ENCODE measurements at regions not wholly inside any gene's neighbourhood (a gene's known extent, or its start where the extent isn't known, plus 50 kb on each side); places are given as distances from the start of the nearest gene placed in this dataset.

- Histone ChIP-seq H3K27me3 (replicated peaks in 1 of 4; ENCODE audit: control extremely low read depth in 1 of 4, control insufficient read depth in 3 of 4, insufficient read depth in 4 of 4, low read length in 3 of 4) (no peaks in the 10 kb centered on the region), H2AFZ (ENCODE audit: insufficient read depth, low read depth, low read length, poor library complexity, severe bottlenecking) (no peak overlapping the region), H3K4me2 (replicated peaks; ENCODE audit: low read depth, low read length, poor library complexity, severe bottlenecking) (no peak overlapping the region), H3K36me3 (replicated peaks in 1 of 2; ENCODE audit: control extremely low read depth in 1 of 2, control insufficient read depth in 1 of 2, extremely low read depth in 1 of 2, insufficient read depth in 2 of 2, low read length in 1 of 2) (no peaks in the 10 kb centered on the region), H3K4me3 (ENCODE audit: control extremely low read depth in 1 of 5, extremely low read depth in 1 of 5, insufficient read depth in 1 of 5, low read depth in 2 of 5, low read length in 4 of 5) (no peak overlapping the region), H3K9me3 (ENCODE audit: control extremely low read depth in 1 of 3, control insufficient read depth in 2 of 3, insufficient read depth in 1 of 3, low read length in 2 of 3) (peaks cover 0 to 7% (median 0%) of the 10 kb centered on the region in 3 donors), H3K79me2 (ENCODE audit: control insufficient read depth, insufficient read depth, low read length) (no peaks in the 10 kb centered on the region), H4K20me1 (ENCODE audit: control insufficient read depth, insufficient read depth, low read length, poor library complexity, severe bottlenecking) (no peaks in the 10 kb centered on the region), H3K4me1 (ENCODE audit: control insufficient read depth in 2 of 2, insufficient read depth in 2 of 2, low read length in 2 of 2) (no peaks in the 10 kb centered on the region), H3K9ac (ENCODE audit: low read length) (no peak overlapping the region), H3K27ac (ENCODE audit: low read length in 2 of 2) (no peak overlapping the region)
- WGBS (ENCODE audit: insufficient coverage), result 41% methylated on average over 9 of the region's 10 CpGs
- H3K27me3 Mint-ChIP-seq, result peaks cover 2% of the 10 kb centered on the region
- no peak overlapping the region for H3K4me3 Mint-ChIP-seq
- no peaks in the 10 kb centered on the region for H3K9me3 Mint-ChIP-seq (ENCODE audit: insufficient read depth)
- H3K4me1 Mint-ChIP-seq, result no peaks in the 10 kb centered on the region
- ATAC-seq (ENCODE audit: low read depth), result no peak
- DNase-seq, result no peak
- TF ChIP-seq, protein P1, sequence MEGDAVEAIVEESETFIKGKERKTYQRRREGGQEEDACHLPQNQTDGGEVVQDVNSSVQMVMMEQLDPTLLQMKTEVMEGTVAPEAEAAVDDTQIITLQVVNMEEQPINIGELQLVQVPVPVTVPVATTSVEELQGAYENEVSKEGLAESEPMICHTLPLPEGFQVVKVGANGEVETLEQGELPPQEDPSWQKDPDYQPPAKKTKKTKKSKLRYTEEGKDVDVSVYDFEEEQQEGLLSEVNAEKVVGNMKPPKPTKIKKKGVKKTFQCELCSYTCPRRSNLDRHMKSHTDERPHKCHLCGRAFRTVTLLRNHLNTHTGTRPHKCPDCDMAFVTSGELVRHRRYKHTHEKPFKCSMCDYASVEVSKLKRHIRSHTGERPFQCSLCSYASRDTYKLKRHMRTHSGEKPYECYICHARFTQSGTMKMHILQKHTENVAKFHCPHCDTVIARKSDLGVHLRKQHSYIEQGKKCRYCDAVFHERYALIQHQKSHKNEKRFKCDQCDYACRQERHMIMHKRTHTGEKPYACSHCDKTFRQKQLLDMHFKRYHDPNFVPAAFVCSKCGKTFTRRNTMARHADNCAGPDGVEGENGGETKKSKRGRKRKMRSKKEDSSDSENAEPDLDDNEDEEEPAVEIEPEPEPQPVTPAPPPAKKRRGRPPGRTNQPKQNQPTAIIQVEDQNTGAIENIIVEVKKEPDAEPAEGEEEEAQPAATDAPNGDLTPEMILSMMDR (IDR thresholded peaks at IDR 0.05), result no peak
- no peak for TF ChIP-seq EZH2 (IDR thresholded peaks at IDR 0.05; ENCODE audit: borderline replicate concordance, insufficient read depth, low read depth, low read length, poor library complexity, severe bottlenecking)
- H3K27ac Mint-ChIP-seq, result no peak overlapping the region
- intact Hi-C loops (cut with micrococcal nuclease), result no loop called here
- CTCF ChIA-PET, result no interaction called here
- POLR2A ChIA-PET, result no interaction called here
These were observed 510.3 kb downstream of the NPHP4 start for GRCh38 chr1:5481889-5482288.

DNA sequence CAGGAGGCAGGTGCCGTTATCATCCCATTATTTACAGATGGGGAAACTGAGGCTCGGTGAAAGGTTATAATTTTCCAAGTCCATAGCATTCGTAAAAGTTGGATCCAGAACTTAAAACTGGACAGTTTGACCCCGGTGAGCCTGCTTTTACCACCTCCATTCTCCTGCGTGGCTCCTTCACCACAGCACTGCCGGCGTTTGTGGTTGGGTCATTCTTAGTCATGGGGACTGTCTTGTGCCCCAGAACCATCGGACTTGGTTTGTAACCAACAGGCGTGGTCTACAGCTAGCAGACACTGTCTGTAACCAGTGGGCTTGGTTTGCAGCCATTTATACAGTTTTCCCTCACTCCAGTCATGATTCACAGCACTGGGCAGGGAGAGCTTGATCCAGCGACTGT lies 511.3 kb downstream of the NPHP4 start:
- 88% methylated on average over 8 of the region's 10 CpGs for WGBS (ENCODE audit: insufficient coverage)
- ChIA-PET POLR2A (no interaction called here), CTCF (interaction anchor here (0.6 kb wide), 1 partner anchor 68 kb away, joined by 3 read pairs; no protein-coding TSS in a partner anchor)
- H3K79me2 ChIP-seq (ENCODE audit: control insufficient read depth, insufficient read depth, low read length), result no peaks in the 10 kb centered on the region
- intact Hi-C loops (cut with micrococcal nuclease), result no loop called here
- no peak overlapping the region for H2AFZ ChIP-seq (ENCODE audit: insufficient read depth, low read depth, low read length, poor library complexity, severe bottlenecking)
- peaks cover 0 to 4% (median 0%) of the 10 kb centered on the region in 3 donors for H3K9me3 ChIP-seq (ENCODE audit: control extremely low read depth in 1 of 3, control insufficient read depth in 2 of 3, insufficient read depth in 1 of 3, low read length in 2 of 3)
- Mint-ChIP-seq H3K27ac (no peak overlapping the region), H3K27me3 (peaks cover 2% of the 10 kb centered on the region), H3K4me1 (no peaks in the 10 kb centered on the region), H3K4me3 (no peak overlapping the region), H3K9me3 (ENCODE audit: insufficient read depth) (no peaks in the 10 kb centered on the region)
- no peaks in the 10 kb centered on the region for H3K4me1 ChIP-seq (ENCODE audit: control insufficient read depth in 2 of 2, insufficient read depth in 2 of 2, low read length in 2 of 2)
- no peaks in the 10 kb centered on the region for H3K27me3 ChIP-seq (replicated peaks in 1 of 4; ENCODE audit: control extremely low read depth in 1 of 4, control insufficient read depth in 3 of 4, insufficient read depth in 4 of 4, low read length in 3 of 4)
- no peaks in the 10 kb centered on the region for H3K36me3 ChIP-seq (replicated peaks in 1 of 2; ENCODE audit: control extremely low read depth in 1 of 2, control insufficient read depth in 1 of 2, extremely low read depth in 1 of 2, insufficient read depth in 2 of 2, low read length in 1 of 2)
- no peak overlapping the region for H3K4me3 ChIP-seq (ENCODE audit: control extremely low read depth in 1 of 5, extremely low read depth in 1 of 5, insufficient read depth in 1 of 5, low read depth in 2 of 5, low read length in 4 of 5)
- no peak for DNase-seq
- ATAC-seq (ENCODE audit: low read depth), result no peak
- TF ChIP-seq EZH2 (IDR thresholded peaks at IDR 0.05; ENCODE audit: borderline replicate concordance, insufficient read depth, low read depth, low read length, poor library complexity, severe bottlenecking), result no peak
- TF ChIP-seq, protein P1 (IDR thresholded peaks at IDR 0.05), result no peak
- H3K9ac ChIP-seq (ENCODE audit: low read length), result no peak overlapping the region
- no peak overlapping the region for H3K27ac ChIP-seq (ENCODE audit: low read length in 2 of 2)
- H4K20me1 ChIP-seq (ENCODE audit: control insufficient read depth, insufficient read depth, low read length, poor library complexity, severe bottlenecking), result no peaks in the 10 kb centered on the region
- no peak overlapping the region for H3K4me2 ChIP-seq (replicated peaks; ENCODE audit: low read depth, low read length, poor library complexity, severe bottlenecking)
